ENCODE measurements at regions not wholly inside any gene's neighbourhood (a gene's known extent, or its start where the extent isn't known, plus 50 kb on each side); places are given as distances from the start of the nearest gene placed in this dataset.
"Not testable (repeated sequence)": the region's sequence is repeated elsewhere in the genome, so short reads cannot be mapped to it uniquely, and the experiment has no call there.

DNA sequence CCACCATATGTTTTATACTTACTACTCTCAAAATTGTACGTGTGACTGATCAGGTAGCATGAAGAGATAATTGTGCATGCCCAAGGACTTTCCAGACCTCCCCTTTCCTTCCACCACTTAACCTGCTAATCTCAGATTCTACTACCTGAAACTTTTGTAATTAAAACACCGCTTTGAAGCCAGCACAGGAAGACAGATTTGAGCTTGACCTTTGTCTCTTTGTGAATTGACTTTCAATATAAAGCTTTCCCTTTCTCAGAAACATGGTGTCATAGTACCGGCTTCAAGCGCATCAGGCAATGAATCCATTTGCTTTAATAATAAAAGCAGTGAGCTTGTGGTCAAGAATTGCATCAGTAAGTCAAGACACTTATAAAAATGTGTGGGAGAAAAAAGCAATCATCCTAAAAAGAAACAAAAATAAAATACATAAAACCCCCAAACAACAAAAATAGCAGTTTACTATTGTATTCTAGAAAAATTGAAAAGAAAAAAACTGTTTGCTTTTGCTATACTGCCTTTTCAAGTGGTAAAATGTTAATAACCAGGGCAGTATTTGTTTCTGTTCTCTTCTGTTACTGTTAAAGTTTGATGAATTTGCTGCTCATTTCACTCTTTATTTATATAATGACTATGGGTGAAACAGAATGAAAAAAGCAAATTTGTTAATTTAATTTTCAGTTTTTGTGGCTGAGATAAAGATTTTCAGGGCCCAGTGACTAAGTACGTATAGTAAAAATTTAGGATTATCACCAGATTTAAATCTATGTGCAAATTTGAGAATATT, 2075.3 kb downstream of the PCDH9 start:
- no peak overlapping the region; a peak in 1 of 22 replicates for H3K27ac ChIP-seq
- TF ChIP-seq Cebpa-rat (IDR thresholded peaks at IDR 0.05) = no peak
- H3K36me3 ChIP-seq = no peaks in the 10 kb centered on the region
- peak overlapping the region in 2 of 11 experiments; percentile 39 to 48; a peak in 4 of 22 replicates for H3K4me2 ChIP-seq
- H3K9ac ChIP-seq = no peak overlapping the region
- peaks cover 0 to 3% (median 1%) of the 10 kb centered on the region in 11 experiments; a peak in 13 of 22 replicates for H3K9me3 ChIP-seq (replicated peaks in 1 of 11)
- H4K20me1 ChIP-seq = no peaks in the 10 kb centered on the region
- no peak overlapping the region for H3K4me3 ChIP-seq
- H3K27me3 ChIP-seq = no peaks in the 10 kb centered on the region
- H3K4me1 ChIP-seq = peaks cover 0 to 13% (median 2%) of the 10 kb centered on the region in 10 experiments; a peak in 8 of 20 replicates

DNA sequence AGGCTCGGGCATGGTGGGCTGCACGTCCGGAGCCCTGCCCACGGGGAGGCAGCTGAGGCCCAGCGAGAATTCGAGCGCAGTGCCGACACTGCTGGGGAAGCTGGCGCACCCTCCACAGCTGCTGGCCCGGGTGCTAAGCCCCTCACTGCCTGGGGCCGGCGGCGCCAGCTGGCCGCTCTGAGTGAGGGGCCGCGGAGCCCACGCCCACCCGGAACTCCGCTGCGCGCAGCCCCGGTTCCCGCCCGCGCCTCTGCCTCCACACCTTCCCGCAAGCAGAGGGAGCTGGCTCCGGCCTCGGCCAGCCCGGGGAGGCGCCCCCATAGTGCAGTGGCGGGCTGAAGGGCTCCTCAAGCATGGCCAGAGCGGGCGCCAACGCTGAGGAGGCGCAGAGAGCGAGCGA, 2080.4 kb downstream of the PCDH9 start:
- Histone ChIP-seq H3K9ac (no peak overlapping the region), H4K20me1 (no peaks in the 10 kb centered on the region), H3K27ac (no peak overlapping the region), H3K4me1 (peaks cover 0 to 13% (median 2%) of the 10 kb centered on the region in 10 experiments; a peak in 8 of 20 replicates), H3K4me2 (no peak overlapping the region), H3K4me3 (no peak overlapping the region), H3K9me3 (replicated peaks in 1 of 11) (peaks cover 3 to 7% (median 6%) of the 10 kb centered on the region in 11 experiments; a peak in 14 of 22 replicates), H3K36me3 (no peaks in the 10 kb centered on the region), H3K27me3 (no peaks in the 10 kb centered on the region)
- no peak for TF ChIP-seq Cebpa-rat (IDR thresholded peaks at IDR 0.05)

DNA sequence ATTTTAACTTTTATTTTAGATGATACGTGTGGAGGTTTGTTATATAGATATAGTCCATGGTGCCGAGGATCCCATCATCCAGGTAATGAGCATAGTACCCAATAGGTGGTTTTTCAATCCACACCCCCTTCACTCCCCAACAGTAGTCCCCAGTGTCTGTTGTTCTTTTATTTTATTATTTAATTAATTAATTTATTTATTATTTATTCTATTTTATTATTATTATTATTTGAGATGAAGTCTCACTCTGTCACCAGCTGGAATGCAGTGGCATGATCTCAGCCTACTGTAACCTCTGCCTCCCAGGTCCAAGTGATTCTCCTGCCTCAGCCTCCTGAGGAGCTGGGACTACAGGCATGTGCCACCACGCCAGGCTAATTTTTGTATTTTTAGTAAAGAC, 2086.2 kb downstream of the PCDH9 start:
- Histone ChIP-seq H4K20me1 (no peaks in the 10 kb centered on the region), H3K9me3 (replicated peaks in 1 of 11) (no peaks in the 10 kb centered on the region), H3K4me1 (no peaks in the 10 kb centered on the region), H3K4me3 (no peak overlapping the region), H3K27me3 (no peaks in the 10 kb centered on the region), H3K36me3 (no peaks in the 10 kb centered on the region), H3K4me2 (no peak overlapping the region), H3K27ac (no peak overlapping the region), H3K9ac (no peak overlapping the region)
- no peak for TF ChIP-seq Cebpa-rat (IDR thresholded peaks at IDR 0.05)

DNA sequence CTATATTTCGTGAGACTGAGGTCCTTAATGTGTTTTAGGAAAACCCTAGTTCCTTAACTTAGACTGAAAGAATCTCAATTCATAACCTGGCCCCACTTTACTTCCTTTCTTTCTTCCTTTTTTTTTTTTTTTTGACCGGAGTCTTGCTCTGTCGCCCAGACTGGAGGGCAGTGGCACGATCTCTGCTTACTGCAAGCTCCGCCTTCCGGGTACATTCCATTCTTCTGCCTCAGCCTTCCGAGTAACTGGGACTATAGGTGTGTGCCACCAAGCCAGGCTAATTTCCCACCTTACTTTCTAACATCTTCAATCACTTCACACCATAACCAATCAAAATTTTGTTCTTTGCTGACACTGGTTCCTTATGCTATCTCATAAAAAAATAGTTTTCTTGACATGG, 2097.0 kb downstream of the PCDH9 start:
- no peak for TF ChIP-seq Cebpa-rat (IDR thresholded peaks at IDR 0.05)
- Histone ChIP-seq H3K36me3 (no peaks in the 10 kb centered on the region), H3K9ac (no peak overlapping the region), H3K27me3 (no peaks in the 10 kb centered on the region), H4K20me1 (no peaks in the 10 kb centered on the region), H3K4me1 (no peaks in the 10 kb centered on the region), H3K4me2 (no peak overlapping the region), H3K4me3 (no peak overlapping the region), H3K27ac (no peak overlapping the region), H3K9me3 (replicated peaks in 1 of 11) (no peaks in the 10 kb centered on the region)

DNA sequence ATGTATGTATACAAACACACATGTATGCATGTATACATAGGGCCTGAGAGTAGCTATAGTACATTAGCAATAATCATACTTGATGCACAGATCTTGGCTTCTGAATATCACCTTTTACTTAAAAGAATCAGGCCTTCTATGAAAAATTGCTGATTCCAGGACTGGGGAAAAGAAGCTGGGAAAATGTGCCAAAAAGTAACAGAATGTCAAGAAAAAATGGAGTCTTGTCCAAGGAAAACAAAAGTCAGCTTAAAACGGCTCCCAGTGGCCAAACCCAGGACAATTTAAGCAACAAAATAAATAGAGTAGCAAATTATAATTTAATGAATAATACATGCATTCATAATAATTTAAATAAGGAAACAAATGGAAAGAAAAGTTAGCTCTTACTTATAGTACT, 2104.9 kb downstream of the PCDH9 start:
- Histone ChIP-seq H3K9ac (no peak overlapping the region), H3K4me1 (no peaks in the 10 kb centered on the region), H4K20me1 (no peaks in the 10 kb centered on the region), H3K9me3 (replicated peaks in 1 of 11) (no peaks in the 10 kb centered on the region), H3K4me3 (no peak overlapping the region), H3K4me2 (no peak overlapping the region), H3K27ac (no peak overlapping the region), H3K27me3 (no peaks in the 10 kb centered on the region), H3K36me3 (no peaks in the 10 kb centered on the region)
- TF ChIP-seq Cebpa-rat (IDR thresholded peaks at IDR 0.05) = no peak

DNA sequence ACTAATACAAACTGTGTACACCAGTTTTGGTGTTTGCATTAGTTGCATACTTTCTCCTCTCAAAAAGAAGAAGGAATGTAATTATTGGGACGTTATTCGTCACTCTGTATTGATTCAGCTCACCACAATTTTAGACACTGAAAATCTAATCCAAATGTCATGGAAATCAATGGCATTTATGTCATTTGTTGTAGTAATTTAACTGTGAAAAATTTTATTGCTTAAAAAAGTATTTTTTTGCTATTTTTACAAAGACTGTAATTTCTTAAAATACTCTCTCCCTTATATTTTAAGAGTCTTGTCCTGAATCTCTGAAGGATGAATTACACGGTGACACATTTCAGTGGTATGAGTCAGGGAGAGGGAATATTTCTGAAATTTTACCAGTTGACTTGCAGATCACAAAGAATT, 2117.6 kb downstream of the PCDH9 start:
- TF ChIP-seq Cebpa-rat (IDR thresholded peaks at IDR 0.05) = no peak
- H3K27me3 ChIP-seq = no peaks in the 10 kb centered on the region
- no peaks in the 10 kb centered on the region for H3K36me3 ChIP-seq
- peaks cover 0 to 4% (median 0%) of the 10 kb centered on the region in 11 experiments; a peak in 1 of 22 replicates for H3K9me3 ChIP-seq (replicated peaks in 1 of 11)
- no peak overlapping the region for H3K27ac ChIP-seq
- H4K20me1 ChIP-seq = no peaks in the 10 kb centered on the region
- H3K9ac ChIP-seq = no peak overlapping the region
- no peak overlapping the region for H3K4me3 ChIP-seq
- no peaks in the 10 kb centered on the region for H3K4me1 ChIP-seq
- H3K4me2 ChIP-seq = no peak overlapping the region

DNA sequence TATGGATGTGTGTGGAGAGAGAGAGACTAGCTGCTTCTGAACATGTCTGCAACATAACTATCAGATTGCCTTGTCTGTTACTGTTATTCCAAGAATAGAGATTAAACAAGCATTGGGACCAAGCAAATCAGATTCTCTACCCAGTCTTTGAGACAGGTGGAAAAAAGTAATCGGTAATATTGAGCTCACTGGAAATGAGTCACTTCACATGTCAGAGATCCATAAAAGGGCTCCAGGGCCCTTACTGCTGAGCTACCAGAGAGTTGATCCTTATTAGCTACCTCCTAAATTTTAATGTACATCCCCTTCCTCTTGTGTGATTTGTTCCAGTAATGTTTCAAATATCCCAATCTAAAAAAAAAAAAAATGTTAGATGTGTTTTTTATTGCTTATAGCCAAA, 2118.0 kb downstream of the PCDH9 start:
- no peaks in the 10 kb centered on the region for H4K20me1 ChIP-seq
- H3K27ac ChIP-seq = no peak overlapping the region
- no peaks in the 10 kb centered on the region for H3K27me3 ChIP-seq
- peaks cover 0 to 4% (median 0%) of the 10 kb centered on the region in 11 experiments; a peak in 1 of 22 replicates for H3K9me3 ChIP-seq (replicated peaks in 1 of 11)
- H3K9ac ChIP-seq = no peak overlapping the region
- H3K36me3 ChIP-seq = no peaks in the 10 kb centered on the region
- TF ChIP-seq Cebpa-rat (IDR thresholded peaks at IDR 0.05) = no peak
- no peaks in the 10 kb centered on the region for H3K4me1 ChIP-seq
- no peak overlapping the region for H3K4me3 ChIP-seq
- H3K4me2 ChIP-seq = no peak overlapping the region

DNA sequence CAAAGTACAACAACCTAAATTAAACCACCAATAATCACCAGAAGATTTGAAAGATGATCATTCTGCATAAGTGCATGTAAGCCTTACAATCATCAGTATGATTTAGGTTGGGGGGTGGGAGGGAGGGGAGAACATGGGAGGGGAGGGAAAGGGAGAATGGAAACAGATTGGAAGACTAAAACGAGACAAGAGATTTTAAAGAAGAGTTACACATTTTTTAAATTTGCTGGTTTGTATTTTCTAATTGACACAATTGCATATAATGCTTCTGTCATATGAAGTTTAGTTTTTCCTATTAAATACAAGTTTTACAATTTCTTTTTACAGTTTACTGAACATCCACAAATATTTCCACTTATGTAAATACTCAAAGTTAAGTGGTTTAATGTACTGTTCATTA, 2118.9 kb downstream of the PCDH9 start:
- H3K27ac ChIP-seq = no peak overlapping the region
- no peak overlapping the region for H3K4me2 ChIP-seq
- TF ChIP-seq Cebpa-rat (IDR thresholded peaks at IDR 0.05) = no peak
- no peak overlapping the region for H3K4me3 ChIP-seq
- no peaks in the 10 kb centered on the region for H3K4me1 ChIP-seq
- H3K27me3 ChIP-seq = no peaks in the 10 kb centered on the region
- H3K9me3 ChIP-seq (replicated peaks in 1 of 11) = peaks cover 0 to 4% (median 0%) of the 10 kb centered on the region in 11 experiments; a peak in 1 of 22 replicates
- H3K9ac ChIP-seq = no peak overlapping the region
- no peaks in the 10 kb centered on the region for H3K36me3 ChIP-seq
- no peaks in the 10 kb centered on the region for H4K20me1 ChIP-seq

DNA sequence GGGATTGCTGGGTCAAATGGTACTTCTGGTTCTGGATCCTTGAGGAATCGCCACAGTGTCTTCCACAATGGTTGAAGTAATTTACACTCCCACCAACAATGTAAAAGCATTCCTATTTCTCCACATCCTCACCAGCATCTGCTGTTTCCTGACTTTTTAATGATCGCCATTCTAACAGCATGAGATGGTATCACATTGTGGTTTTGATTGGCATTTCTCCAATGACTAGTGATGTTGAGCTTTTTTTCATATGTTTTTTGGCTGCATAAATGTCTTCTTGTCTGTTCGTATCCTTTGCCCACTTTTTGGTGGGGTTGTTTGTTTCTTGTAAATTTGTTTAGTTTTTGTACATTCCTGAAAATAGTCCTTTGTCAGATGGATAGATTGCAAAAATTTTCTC, 2125.7 kb downstream of the PCDH9 start:
- not testable (repeated sequence) for H3K4me3 ChIP-seq

DNA sequence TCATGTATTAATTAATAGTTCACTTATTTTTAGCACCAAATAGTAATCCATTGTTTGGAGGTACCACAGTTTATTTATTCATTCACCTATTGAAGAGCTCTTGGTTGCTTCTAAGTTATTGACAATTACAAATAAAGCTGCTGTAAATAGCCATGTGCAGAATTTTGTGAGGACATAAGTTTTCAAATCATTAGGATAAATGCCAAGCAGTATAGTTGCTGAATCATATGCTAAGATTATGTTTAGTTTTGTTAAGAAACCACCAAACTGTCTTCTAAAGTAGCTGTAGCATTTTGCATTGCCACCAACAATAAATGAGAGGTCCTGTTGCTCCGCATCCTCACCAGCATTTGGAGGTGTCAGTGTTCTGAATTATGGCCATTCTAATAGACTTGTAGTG, 2126.8 kb downstream of the PCDH9 start:
- H3K4me1 ChIP-seq = no peaks in the 10 kb centered on the region
- TF ChIP-seq Cebpa-rat (IDR thresholded peaks at IDR 0.05) = no peak
- H3K4me2 ChIP-seq = no peak overlapping the region

More for the DNA sequence above, 2125.7 kb downstream of the PCDH9 start:
- not testable (repeated sequence) for H3K36me3 ChIP-seq; H3K27ac ChIP-seq; H3K4me1 ChIP-seq; H3K27me3 ChIP-seq; H3K9me3 ChIP-seq (replicated peaks in 1 of 11); H3K9ac ChIP-seq; H4K20me1 ChIP-seq; H3K4me2 ChIP-seq

More for the DNA sequence above, 2126.8 kb downstream of the PCDH9 start:
- Histone ChIP-seq H3K27me3 (no peaks in the 10 kb centered on the region), H3K9me3 (replicated peaks in 1 of 11) (no peaks in the 10 kb centered on the region), H3K36me3 (no peaks in the 10 kb centered on the region), H3K4me3 (no peak overlapping the region), H3K9ac (no peak overlapping the region), H3K27ac (no peak overlapping the region), H4K20me1 (no peaks in the 10 kb centered on the region)
